ENCODE measurements at regions not wholly inside any gene's neighbourhood (a gene's known extent, or its start where the extent isn't known, plus 50 kb on each side); places are given as distances from the start of the nearest gene placed in this dataset.

DNA sequence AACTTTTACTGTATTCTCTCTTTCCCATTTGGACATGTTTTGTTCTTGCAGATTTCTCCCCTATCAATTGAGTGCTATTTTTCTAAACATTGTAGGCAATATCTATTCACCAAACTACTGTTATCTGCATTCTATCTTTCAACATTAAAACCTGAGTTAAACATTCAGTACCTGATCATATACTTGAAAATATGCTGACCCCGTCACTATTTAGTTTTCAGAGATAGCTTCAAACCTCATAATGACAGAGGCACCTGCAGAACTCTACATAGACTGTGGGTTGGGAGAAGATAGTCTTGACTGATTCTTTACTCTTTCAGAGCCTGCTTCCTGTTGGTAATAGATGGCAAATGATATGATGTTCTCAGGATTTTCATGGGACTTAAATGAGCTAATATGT lies 965.7 kb upstream of the GOT2 start:
- TF ChIP-seq, protein P1, sequence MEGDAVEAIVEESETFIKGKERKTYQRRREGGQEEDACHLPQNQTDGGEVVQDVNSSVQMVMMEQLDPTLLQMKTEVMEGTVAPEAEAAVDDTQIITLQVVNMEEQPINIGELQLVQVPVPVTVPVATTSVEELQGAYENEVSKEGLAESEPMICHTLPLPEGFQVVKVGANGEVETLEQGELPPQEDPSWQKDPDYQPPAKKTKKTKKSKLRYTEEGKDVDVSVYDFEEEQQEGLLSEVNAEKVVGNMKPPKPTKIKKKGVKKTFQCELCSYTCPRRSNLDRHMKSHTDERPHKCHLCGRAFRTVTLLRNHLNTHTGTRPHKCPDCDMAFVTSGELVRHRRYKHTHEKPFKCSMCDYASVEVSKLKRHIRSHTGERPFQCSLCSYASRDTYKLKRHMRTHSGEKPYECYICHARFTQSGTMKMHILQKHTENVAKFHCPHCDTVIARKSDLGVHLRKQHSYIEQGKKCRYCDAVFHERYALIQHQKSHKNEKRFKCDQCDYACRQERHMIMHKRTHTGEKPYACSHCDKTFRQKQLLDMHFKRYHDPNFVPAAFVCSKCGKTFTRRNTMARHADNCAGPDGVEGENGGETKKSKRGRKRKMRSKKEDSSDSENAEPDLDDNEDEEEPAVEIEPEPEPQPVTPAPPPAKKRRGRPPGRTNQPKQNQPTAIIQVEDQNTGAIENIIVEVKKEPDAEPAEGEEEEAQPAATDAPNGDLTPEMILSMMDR (conservative IDR thresholded peaks at IDR 0.05; ENCODE audit: low read depth in 2 of 2): no peak
- TF ChIP-seq ZNF114 (CRISPR knock-in tag; IDR thresholded peaks at IDR 0.05): no peak
- TF ChIP-seq, protein P2, sequence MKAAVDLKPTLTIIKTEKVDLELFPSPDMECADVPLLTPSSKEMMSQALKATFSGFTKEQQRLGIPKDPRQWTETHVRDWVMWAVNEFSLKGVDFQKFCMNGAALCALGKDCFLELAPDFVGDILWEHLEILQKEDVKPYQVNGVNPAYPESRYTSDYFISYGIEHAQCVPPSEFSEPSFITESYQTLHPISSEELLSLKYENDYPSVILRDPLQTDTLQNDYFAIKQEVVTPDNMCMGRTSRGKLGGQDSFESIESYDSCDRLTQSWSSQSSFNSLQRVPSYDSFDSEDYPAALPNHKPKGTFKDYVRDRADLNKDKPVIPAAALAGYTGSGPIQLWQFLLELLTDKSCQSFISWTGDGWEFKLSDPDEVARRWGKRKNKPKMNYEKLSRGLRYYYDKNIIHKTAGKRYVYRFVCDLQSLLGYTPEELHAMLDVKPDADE (IDR thresholded peaks at IDR 0.05): no peak
- TF ChIP-seq EZH2 (IDR thresholded peaks at IDR 0.05; ENCODE audit: low read depth, unreplicated experiment): no peak
- no peak for TF ChIP-seq POLR2AphosphoS5 (IDR thresholded peaks at IDR 0.05; ENCODE audit: low read depth)
- TF ChIP-seq, protein P3, sequence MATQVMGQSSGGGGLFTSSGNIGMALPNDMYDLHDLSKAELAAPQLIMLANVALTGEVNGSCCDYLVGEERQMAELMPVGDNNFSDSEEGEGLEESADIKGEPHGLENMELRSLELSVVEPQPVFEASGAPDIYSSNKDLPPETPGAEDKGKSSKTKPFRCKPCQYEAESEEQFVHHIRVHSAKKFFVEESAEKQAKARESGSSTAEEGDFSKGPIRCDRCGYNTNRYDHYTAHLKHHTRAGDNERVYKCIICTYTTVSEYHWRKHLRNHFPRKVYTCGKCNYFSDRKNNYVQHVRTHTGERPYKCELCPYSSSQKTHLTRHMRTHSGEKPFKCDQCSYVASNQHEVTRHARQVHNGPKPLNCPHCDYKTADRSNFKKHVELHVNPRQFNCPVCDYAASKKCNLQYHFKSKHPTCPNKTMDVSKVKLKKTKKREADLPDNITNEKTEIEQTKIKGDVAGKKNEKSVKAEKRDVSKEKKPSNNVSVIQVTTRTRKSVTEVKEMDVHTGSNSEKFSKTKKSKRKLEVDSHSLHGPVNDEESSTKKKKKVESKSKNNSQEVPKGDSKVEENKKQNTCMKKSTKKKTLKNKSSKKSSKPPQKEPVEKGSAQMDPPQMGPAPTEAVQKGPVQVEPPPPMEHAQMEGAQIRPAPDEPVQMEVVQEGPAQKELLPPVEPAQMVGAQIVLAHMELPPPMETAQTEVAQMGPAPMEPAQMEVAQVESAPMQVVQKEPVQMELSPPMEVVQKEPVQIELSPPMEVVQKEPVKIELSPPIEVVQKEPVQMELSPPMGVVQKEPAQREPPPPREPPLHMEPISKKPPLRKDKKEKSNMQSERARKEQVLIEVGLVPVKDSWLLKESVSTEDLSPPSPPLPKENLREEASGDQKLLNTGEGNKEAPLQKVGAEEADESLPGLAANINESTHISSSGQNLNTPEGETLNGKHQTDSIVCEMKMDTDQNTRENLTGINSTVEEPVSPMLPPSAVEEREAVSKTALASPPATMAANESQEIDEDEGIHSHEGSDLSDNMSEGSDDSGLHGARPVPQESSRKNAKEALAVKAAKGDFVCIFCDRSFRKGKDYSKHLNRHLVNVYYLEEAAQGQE (IDR thresholded peaks at IDR 0.05; ENCODE audit: unreplicated experiment): no peak
- TF ChIP-seq JUNB (IDR thresholded peaks at IDR 0.05; ENCODE audit: unreplicated experiment): no peak
- no peak for TF ChIP-seq CREB1 (CRISPR knock-in tag; IDR thresholded peaks at IDR 0.05; ENCODE audit: low read depth)
- no peak for TF ChIP-seq EZH2phosphoT487 (IDR thresholded peaks at IDR 0.05; ENCODE audit: unreplicated experiment)
- TF ChIP-seq NANOG (IDR thresholded peaks at IDR 0.05; ENCODE audit: borderline replicate concordance): no peak
- TF ChIP-seq ZNF331 (CRISPR knock-in tag; IDR thresholded peaks at IDR 0.05; ENCODE audit: low read depth): no peak
